Endothelial cell (in vitro differentiated cells): ENCODE measurements at regions not wholly inside any gene's neighbourhood (a gene's known extent, or its start where the extent isn't known, plus 50 kb on each side); places are given as distances from the start of the nearest gene placed in this dataset.

Source experiments
- DNase-seq: peaks from one replicate; pipeline ENCODE4 v3.0.0; 2021; ENCODE audit warnings: low spot score
- H3K27ac Mint-ChIP-seq: one replicate; pipeline ENCODE4 v1.8.0; 2021; ENCODE audit warnings: mixed read lengths, inconsistent platforms; ENCODE audit not compliant: unreplicated experiment
- H3K27me3 Mint-ChIP-seq: one replicate; pipeline ENCODE4 v1.8.0; 2021; ENCODE audit warnings: mild to moderate bottlenecking, moderate library complexity, mixed read lengths, inconsistent platforms; ENCODE audit not compliant: unreplicated experiment
- H3K36me3 Mint-ChIP-seq: one replicate; pipeline ENCODE4 v1.8.0; 2021; ENCODE audit warnings: mild to moderate bottlenecking, low read depth, mixed read lengths, inconsistent platforms; ENCODE audit not compliant: unreplicated experiment
- H3K4me1 Mint-ChIP-seq: one replicate; pipeline ENCODE4 v1.8.0; 2021; ENCODE audit warnings: mild to moderate bottlenecking, mixed read lengths, inconsistent platforms; ENCODE audit not compliant: unreplicated experiment
- H3K4me3 Mint-ChIP-seq: one replicate; pipeline ENCODE4 v1.8.0; 2021; ENCODE audit warnings: mild to moderate bottlenecking, mixed read lengths, inconsistent platforms; ENCODE audit not compliant: unreplicated experiment
- H3K9me3 Mint-ChIP-seq: one replicate; pipeline ENCODE4 v1.8.0; 2021; ENCODE audit warnings: mixed read lengths, inconsistent platforms; ENCODE audit not compliant: unreplicated experiment
- CTCF ChIP-seq: fragments of 200-600 bp; sonication (generic); IDR thresholded peaks from one replicate; pipeline ENCODE4 v1.5.0; 2021; ENCODE audit warnings: antibody characterized with exemption; ENCODE audit not compliant: unreplicated experiment

- Mint-ChIP-seq H3K4me3 (no peak overlapping the region), H3K9me3 (no peaks in the 10 kb centered on the region), H3K27me3 (peaks cover 12% of the 10 kb centered on the region), H3K36me3 (no peaks in the 10 kb centered on the region), H3K4me1 (no peaks in the 10 kb centered on the region), H3K27ac (no peak overlapping the region)
- no peak for TF ChIP-seq CTCF
- no peak for DNase-seq
Observed at GRCh38 chr14:101363880-101364391, 197.4 kb upstream of the DIO3 start.

GRCh38 chr14:101364503-101365328 is 196.6 kb upstream of the DIO3 start:
- Mint-ChIP-seq H3K4me3 (no peak overlapping the region), H3K27me3 (peaks cover 12% of the 10 kb centered on the region), H3K4me1 (no peaks in the 10 kb centered on the region), H3K36me3 (no peaks in the 10 kb centered on the region), H3K27ac (no peak overlapping the region), H3K9me3 (no peaks in the 10 kb centered on the region)
- no peak for TF ChIP-seq CTCF
- DNase-seq, result no peak

GRCh38 chr14:101365329-101366158 is 195.8 kb upstream of the DIO3 start:
- Mint-ChIP-seq H3K36me3 (no peaks in the 10 kb centered on the region), H3K27ac (no peak overlapping the region), H3K4me1 (no peaks in the 10 kb centered on the region), H3K9me3 (no peaks in the 10 kb centered on the region), H3K27me3 (peaks cover 14% of the 10 kb centered on the region), H3K4me3 (no peak overlapping the region)
- TF ChIP-seq CTCF, result no peak
- DNase-seq, result no peak

- no peak overlapping the region for H3K4me3 Mint-ChIP-seq
- no peak for TF ChIP-seq CTCF
- no peak for DNase-seq
- no peaks in the 10 kb centered on the region for H3K9me3 Mint-ChIP-seq
- no peaks in the 10 kb centered on the region for H3K4me1 Mint-ChIP-seq
- peaks cover 13% of the 10 kb centered on the region for H3K27me3 Mint-ChIP-seq
- H3K36me3 Mint-ChIP-seq, result no peaks in the 10 kb centered on the region
- H3K27ac Mint-ChIP-seq, result no peak overlapping the region
Observed at GRCh38 chr14:101367421-101368261, 193.7 kb upstream of the DIO3 start.
